ENCODE measurements at regions not wholly inside any gene's neighbourhood (a gene's known extent, or its start where the extent isn't known, plus 50 kb on each side); places are given as distances from the start of the nearest gene placed in this dataset.
A peak's percentile ranks its signal among the peaks of the same experiment; 100 is the strongest.

DNA sequence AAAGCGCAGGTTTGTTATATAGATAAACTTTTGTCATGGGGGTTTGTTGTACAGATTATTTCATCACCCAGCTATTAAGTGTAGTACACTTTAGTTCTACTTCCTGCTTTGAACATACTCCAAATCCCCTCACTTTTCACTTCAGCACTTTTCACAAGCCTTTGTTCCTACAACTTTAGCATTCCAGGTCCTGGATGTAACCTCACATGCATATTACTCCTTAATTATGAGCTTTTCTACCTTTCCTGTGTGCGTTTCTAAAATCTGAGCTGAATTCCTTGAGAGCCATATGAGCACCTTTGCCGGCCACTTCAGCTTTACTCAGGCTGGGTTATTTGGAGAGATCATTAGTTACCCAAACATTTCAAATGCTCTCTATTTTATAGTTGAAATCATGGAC is 179.2 kb upstream of the TNFAIP3 start:
- H3K9me3 ChIP-seq (ENCODE audit: control insufficient read depth in 2 of 2, insufficient read depth in 1 of 2, low read length in 1 of 2): no peaks in the 10 kb centered on the region
- no peaks in the 10 kb centered on the region for H3K36me3 ChIP-seq (ENCODE audit: control insufficient read depth in 2 of 2, insufficient read depth in 2 of 2, low read length in 1 of 2)
- WGBS: 98% methylated on average over 3 of the region's 3 CpGs

DNA sequence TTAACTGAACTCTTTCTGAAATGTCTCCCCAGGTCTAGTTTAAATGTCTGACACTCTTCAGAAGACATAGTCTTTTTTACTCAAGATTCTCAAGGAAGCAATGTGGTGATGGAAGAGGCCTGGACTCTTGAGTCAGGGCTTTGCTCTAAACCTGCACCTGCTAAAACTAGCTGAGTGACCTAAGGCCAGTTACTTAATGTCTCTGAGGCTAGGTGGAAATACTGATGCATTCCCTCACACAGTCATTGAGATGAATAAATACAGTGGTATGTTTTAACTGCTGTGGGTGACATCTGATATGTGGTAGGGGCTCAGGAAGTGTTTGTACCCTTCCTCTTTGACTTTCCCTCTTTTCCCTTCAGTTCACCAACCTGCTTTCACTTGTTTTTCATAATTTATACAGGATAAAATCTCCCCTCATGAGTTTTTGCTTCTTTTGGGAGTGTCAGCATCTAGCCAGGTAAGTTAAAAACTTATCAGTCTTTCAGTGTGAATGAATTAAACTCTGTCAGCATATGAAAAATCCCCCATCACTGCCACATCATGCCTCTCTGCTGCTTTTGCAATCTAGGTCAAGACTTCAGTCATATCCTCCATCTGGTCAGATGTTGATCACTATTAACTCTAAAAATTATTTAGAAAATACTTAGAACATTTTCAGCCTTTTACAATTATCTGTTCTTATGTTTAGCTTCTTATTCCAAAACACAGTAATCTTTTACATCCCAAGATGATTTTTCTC is 178.7 kb upstream of the TNFAIP3 start:
- Histone ChIP-seq H3K9me3 (ENCODE audit: control insufficient read depth in 2 of 2, insufficient read depth in 1 of 2, low read length in 1 of 2) (no peaks in the 10 kb centered on the region), H3K36me3 (ENCODE audit: control insufficient read depth in 2 of 2, insufficient read depth in 2 of 2, low read length in 1 of 2) (no peaks in the 10 kb centered on the region), H3K27me3 (ENCODE audit: control insufficient read depth in 2 of 2, insufficient read depth in 1 of 2, low read length in 1 of 2) (no peaks in the 10 kb centered on the region), H3K27ac (ENCODE audit: low read depth in 1 of 2, low read length in 1 of 2) (peak overlapping the region in 1 of 2 donors; percentile 36), H3K4me1 (ENCODE audit: control insufficient read depth in 2 of 2, insufficient read depth in 2 of 2, low read length in 2 of 2) (no peaks in the 10 kb centered on the region), H3K4me3 (ENCODE audit: low read length in 2 of 2) (no peak overlapping the region)
- DNase-seq (ENCODE audit: low read depth in 6 of 9, low spot score in 9 of 9): no peak

More for the DNA sequence above, 179.2 kb upstream of the TNFAIP3 start:
- no peak overlapping the region for H3K27ac ChIP-seq (ENCODE audit: low read depth in 1 of 2, low read length in 1 of 2)
- no peak overlapping the region for H3K4me3 ChIP-seq (ENCODE audit: low read length in 2 of 2)
- no peak for DNase-seq (ENCODE audit: low read depth in 6 of 9, low spot score in 9 of 9)
- no peaks in the 10 kb centered on the region for H3K27me3 ChIP-seq (ENCODE audit: control insufficient read depth in 2 of 2, insufficient read depth in 1 of 2, low read length in 1 of 2)
- H3K4me1 ChIP-seq (ENCODE audit: control insufficient read depth in 2 of 2, insufficient read depth in 2 of 2, low read length in 2 of 2): no peaks in the 10 kb centered on the region

DNA sequence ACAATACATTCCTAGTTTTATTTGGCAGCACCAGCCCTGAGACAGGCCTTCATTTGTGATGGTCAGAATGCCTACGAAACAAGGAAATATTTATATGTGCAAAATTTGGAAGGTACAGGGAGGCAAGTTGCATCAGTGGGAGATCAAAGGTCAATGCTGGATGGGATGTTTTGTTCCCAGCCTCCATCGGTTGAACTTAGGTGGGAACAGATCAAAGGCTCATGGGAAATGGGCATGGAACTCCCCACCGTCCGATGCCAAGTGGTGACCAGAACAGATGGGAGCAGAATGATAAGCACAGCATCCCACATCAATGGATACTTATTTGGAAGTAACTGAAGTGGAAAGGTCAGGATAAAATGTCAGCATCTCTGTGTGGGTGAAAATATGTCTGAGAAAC is 177.7 kb upstream of the TNFAIP3 start:
- Histone ChIP-seq H3K27ac (ENCODE audit: low read depth in 1 of 2, low read length in 1 of 2) (no peak overlapping the region), H3K27me3 (ENCODE audit: control insufficient read depth in 2 of 2, insufficient read depth in 1 of 2, low read length in 1 of 2) (no peaks in the 10 kb centered on the region), H3K4me3 (ENCODE audit: low read length in 2 of 2) (no peak overlapping the region), H3K4me1 (ENCODE audit: control insufficient read depth in 2 of 2, insufficient read depth in 2 of 2, low read length in 2 of 2) (no peaks in the 10 kb centered on the region), H3K36me3 (ENCODE audit: control insufficient read depth in 2 of 2, insufficient read depth in 2 of 2, low read length in 1 of 2) (no peaks in the 10 kb centered on the region), H3K9me3 (ENCODE audit: control insufficient read depth in 2 of 2, insufficient read depth in 1 of 2, low read length in 1 of 2) (no peaks in the 10 kb centered on the region)
- no peak for DNase-seq (ENCODE audit: low read depth in 6 of 9, low spot score in 9 of 9)
- WGBS: 95% methylated on average over 4 of the region's 4 CpGs

DNA sequence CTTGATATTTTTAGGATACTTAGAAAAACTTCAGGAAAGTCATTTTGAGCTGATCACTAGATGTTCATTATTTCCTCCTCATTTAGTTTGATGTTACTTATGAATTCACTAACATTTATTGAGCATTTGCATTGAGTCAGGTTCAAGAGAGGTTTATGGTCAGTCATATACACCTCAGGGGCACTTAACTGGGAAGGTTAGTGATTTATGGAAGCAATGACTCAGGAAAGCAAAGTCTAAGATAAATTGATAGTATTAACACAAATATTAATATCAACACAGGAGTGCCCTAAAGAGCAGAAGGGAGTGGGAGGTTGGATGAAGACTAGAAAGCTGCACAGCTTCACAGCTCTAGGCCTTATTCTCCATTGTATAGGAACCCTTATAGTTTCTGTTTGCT is 177.0 kb upstream of the TNFAIP3 start:
- H3K27ac ChIP-seq (ENCODE audit: low read depth in 1 of 2, low read length in 1 of 2): no peak overlapping the region
- H3K9me3 ChIP-seq (ENCODE audit: control insufficient read depth in 2 of 2, insufficient read depth in 1 of 2, low read length in 1 of 2): no peaks in the 10 kb centered on the region
- no peak overlapping the region for H3K4me3 ChIP-seq (ENCODE audit: low read length in 2 of 2)
- H3K27me3 ChIP-seq (ENCODE audit: control insufficient read depth in 2 of 2, insufficient read depth in 1 of 2, low read length in 1 of 2): no peaks in the 10 kb centered on the region
- H3K36me3 ChIP-seq (ENCODE audit: control insufficient read depth in 2 of 2, insufficient read depth in 2 of 2, low read length in 1 of 2): no peaks in the 10 kb centered on the region
- DNase-seq (ENCODE audit: low read depth in 6 of 9, low spot score in 9 of 9): no peak
- no peaks in the 10 kb centered on the region for H3K4me1 ChIP-seq (ENCODE audit: control insufficient read depth in 2 of 2, insufficient read depth in 2 of 2, low read length in 2 of 2)

DNA sequence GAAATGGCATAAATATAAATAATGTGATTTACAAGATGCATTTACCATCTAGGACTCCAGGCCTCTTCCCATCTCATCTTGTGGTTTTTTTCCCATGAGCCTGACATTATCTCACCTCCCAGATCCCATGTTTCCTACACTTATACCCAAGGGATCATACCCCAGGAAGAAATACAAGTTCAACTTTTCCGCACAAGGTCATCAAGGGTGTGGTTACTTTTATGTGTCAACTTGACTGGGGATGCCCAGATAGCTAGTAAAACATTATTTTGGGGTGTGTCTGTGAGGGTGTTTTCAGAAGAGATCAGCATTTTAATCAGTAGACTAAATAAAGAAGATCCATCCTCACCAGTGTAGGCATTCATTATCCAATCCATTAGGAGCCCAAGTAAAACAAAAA is 176.3 kb upstream of the TNFAIP3 start:
- WGBS: 99% methylated on average over 1 of the region's 1 CpG
- Histone ChIP-seq H3K36me3 (ENCODE audit: control insufficient read depth in 2 of 2, insufficient read depth in 2 of 2, low read length in 1 of 2) (no peaks in the 10 kb centered on the region), H3K9me3 (ENCODE audit: control insufficient read depth in 2 of 2, insufficient read depth in 1 of 2, low read length in 1 of 2) (peaks cover 0 to 3% of the 10 kb centered on the region in 2 donors), H3K4me3 (ENCODE audit: low read length in 2 of 2) (no peak overlapping the region), H3K27me3 (ENCODE audit: control insufficient read depth in 2 of 2, insufficient read depth in 1 of 2, low read length in 1 of 2) (no peaks in the 10 kb centered on the region), H3K27ac (ENCODE audit: low read depth in 1 of 2, low read length in 1 of 2) (no peak overlapping the region), H3K4me1 (ENCODE audit: control insufficient read depth in 2 of 2, insufficient read depth in 2 of 2, low read length in 2 of 2) (peaks cover 0 to 5% of the 10 kb centered on the region in 2 donors)
- no peak for DNase-seq (ENCODE audit: low read depth in 6 of 9, low spot score in 9 of 9)

DNA sequence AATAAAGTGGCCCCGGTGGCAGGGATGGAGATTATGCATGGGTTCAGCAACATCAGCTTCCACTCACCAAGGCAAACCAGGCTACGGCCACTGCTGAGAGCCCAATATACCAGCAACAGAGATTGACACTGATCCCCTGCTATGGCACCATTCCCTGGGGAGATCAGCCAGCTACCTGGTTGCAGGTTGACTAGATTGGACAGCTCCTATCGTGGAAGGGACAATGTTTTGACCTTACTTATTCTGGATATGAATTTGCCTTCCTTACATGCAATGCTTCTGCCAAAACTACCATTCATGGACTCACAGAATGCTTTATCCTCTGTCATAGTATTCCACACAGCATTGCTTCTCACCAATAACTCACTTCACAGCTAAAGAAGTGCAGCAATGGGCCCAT is 174.8 kb upstream of the TNFAIP3 start:
- Histone ChIP-seq H3K27me3 (ENCODE audit: control insufficient read depth in 2 of 2, insufficient read depth in 1 of 2, low read length in 1 of 2) (no peaks in the 10 kb centered on the region), H3K4me3 (ENCODE audit: low read length in 2 of 2) (no peak overlapping the region), H3K27ac (ENCODE audit: low read depth in 1 of 2, low read length in 1 of 2) (no peak overlapping the region), H3K9me3 (ENCODE audit: control insufficient read depth in 2 of 2, insufficient read depth in 1 of 2, low read length in 1 of 2) (peaks cover 0 to 3% of the 10 kb centered on the region in 2 donors), H3K36me3 (ENCODE audit: control insufficient read depth in 2 of 2, insufficient read depth in 2 of 2, low read length in 1 of 2) (no peaks in the 10 kb centered on the region), H3K4me1 (ENCODE audit: control insufficient read depth in 2 of 2, insufficient read depth in 2 of 2, low read length in 2 of 2) (peaks cover 0 to 10% of the 10 kb centered on the region in 2 donors)
- 97% methylated on average over 3 of the region's 3 CpGs for WGBS
- no peak for DNase-seq (ENCODE audit: low read depth in 6 of 9, low spot score in 9 of 9)

DNA sequence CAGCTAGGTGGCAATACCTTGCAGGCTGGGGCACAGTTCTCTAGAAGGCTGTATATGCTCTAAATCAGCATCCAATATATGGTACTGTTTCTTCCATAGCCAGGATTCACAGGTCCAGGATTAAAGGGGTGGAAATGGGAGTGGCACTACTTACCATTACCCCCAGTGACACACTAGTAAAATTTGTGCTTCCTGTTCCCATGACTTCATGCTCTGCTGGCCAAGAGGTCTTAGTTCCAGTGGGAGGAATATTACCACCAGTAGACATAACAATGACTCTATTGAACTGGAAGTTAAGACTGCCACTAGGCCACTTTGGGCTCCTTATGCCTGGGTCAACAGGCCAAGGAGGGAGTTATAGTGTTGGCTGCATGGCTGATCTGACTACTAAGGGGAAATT is 174.3 kb upstream of the TNFAIP3 start:
- H3K4me3 ChIP-seq (ENCODE audit: low read length in 2 of 2): no peak overlapping the region
- peaks cover 0 to 3% of the 10 kb centered on the region in 2 donors for H3K9me3 ChIP-seq (ENCODE audit: control insufficient read depth in 2 of 2, insufficient read depth in 1 of 2, low read length in 1 of 2)
- no peaks in the 10 kb centered on the region for H3K27me3 ChIP-seq (ENCODE audit: control insufficient read depth in 2 of 2, insufficient read depth in 1 of 2, low read length in 1 of 2)
- no peaks in the 10 kb centered on the region for H3K36me3 ChIP-seq (ENCODE audit: control insufficient read depth in 2 of 2, insufficient read depth in 2 of 2, low read length in 1 of 2)
- DNase-seq (ENCODE audit: low read depth in 6 of 9, low spot score in 9 of 9): no peak
- peaks cover 0 to 14% of the 10 kb centered on the region in 2 donors for H3K4me1 ChIP-seq (ENCODE audit: control insufficient read depth in 2 of 2, insufficient read depth in 2 of 2, low read length in 2 of 2)
- no peak overlapping the region for H3K27ac ChIP-seq (ENCODE audit: low read depth in 1 of 2, low read length in 1 of 2)

DNA sequence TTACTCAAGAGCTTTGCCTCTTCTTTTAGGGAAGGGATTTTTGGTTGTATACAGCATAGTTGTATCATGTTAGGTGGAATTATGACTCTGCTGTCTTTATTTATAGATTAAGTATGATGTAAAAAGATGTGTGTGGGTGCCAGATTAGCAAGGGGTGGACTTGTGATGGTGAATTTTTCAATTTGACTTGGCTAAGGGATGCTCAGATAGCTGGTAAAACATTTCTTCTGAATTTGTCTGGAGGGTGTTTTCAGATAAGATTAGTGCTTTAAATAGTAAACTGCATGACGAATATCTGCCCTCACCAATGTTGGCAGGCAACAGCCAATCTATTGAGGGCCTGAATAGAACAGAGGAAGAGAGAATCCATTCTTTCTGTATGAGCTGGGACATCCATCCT is 173.3 kb upstream of the TNFAIP3 start:
- Histone ChIP-seq H3K27me3 (ENCODE audit: control insufficient read depth in 2 of 2, insufficient read depth in 1 of 2, low read length in 1 of 2) (no peaks in the 10 kb centered on the region), H3K4me3 (ENCODE audit: low read length in 2 of 2) (no peak overlapping the region), H3K9me3 (ENCODE audit: control insufficient read depth in 2 of 2, insufficient read depth in 1 of 2, low read length in 1 of 2) (peaks cover 0 to 3% of the 10 kb centered on the region in 2 donors), H3K27ac (ENCODE audit: low read depth in 1 of 2, low read length in 1 of 2) (no peak overlapping the region), H3K4me1 (ENCODE audit: control insufficient read depth in 2 of 2, insufficient read depth in 2 of 2, low read length in 2 of 2) (peaks cover 4 to 20% of the 10 kb centered on the region in 2 donors), H3K36me3 (ENCODE audit: control insufficient read depth in 2 of 2, insufficient read depth in 2 of 2, low read length in 1 of 2) (no peaks in the 10 kb centered on the region)
- DNase-seq (ENCODE audit: low read depth in 6 of 9, low spot score in 9 of 9): no peak
- WGBS: 93% methylated on average over 1 of the region's 1 CpG

DNA sequence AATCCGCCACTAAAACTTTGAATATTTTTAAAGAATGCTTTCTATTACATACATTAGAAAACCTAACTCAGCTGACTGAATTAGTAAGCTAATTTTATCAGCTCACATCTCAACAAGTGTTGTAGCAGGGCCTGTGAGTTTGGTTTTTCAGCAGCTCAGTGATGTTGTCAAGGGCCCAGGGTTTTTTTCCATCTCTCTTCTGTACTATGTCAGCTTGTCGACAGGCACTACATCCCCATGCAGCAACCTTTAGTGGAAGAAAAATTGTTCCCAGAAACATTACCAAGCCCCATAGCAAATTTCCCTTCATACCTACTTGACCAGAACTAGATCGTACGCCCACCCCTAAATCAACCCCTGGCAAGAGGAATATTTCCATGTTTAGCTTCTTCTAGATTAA is 170.3 kb upstream of the TNFAIP3 start:
- no peak for DNase-seq (ENCODE audit: low read depth in 6 of 9, low spot score in 9 of 9)
- Histone ChIP-seq H3K27ac (ENCODE audit: low read depth in 1 of 2, low read length in 1 of 2) (no peak overlapping the region), H3K27me3 (ENCODE audit: control insufficient read depth in 2 of 2, insufficient read depth in 1 of 2, low read length in 1 of 2) (no peaks in the 10 kb centered on the region), H3K4me3 (ENCODE audit: low read length in 2 of 2) (no peak overlapping the region), H3K36me3 (ENCODE audit: control insufficient read depth in 2 of 2, insufficient read depth in 2 of 2, low read length in 1 of 2) (no peaks in the 10 kb centered on the region), H3K4me1 (ENCODE audit: control insufficient read depth in 2 of 2, insufficient read depth in 2 of 2, low read length in 2 of 2) (peaks cover 10 to 32% of the 10 kb centered on the region in 2 donors), H3K9me3 (ENCODE audit: control insufficient read depth in 2 of 2, insufficient read depth in 1 of 2, low read length in 1 of 2) (peaks cover 0 to 3% of the 10 kb centered on the region in 2 donors)
- WGBS: 94% methylated on average over 4 of the region's 4 CpGs

Data from thymus (tissue), 11 donors.